ENCODE measurements at regions not wholly inside any gene's neighbourhood (a gene's known extent, or its start where the extent isn't known, plus 50 kb on each side); places are given as distances from the start of the nearest gene placed in this dataset.
A peak's percentile ranks its signal among the peaks of the same experiment; 100 is the strongest.
"Not testable (repeated sequence)": the region's sequence is repeated elsewhere in the genome, so short reads cannot be mapped to it uniquely, and the experiment has no call there.

GRCh38 chr3:20930034-20930433 is 744.0 kb upstream of the SGO1 start:
- ChIA-PET CTCF (no interaction called here), POLR2A (no interaction called here)
- ATAC-seq (no peak), DNase-seq (ENCODE audit: low read depth in 1 of 2, low spot score in 1 of 2) (no peak), FAIRE-seq (no peak)
- 3% methylated on average over 3 of the region's 3 CpGs for WGBS (ENCODE audit: missing lambda C conversion rate)
- no peak overlapping the region for H3K27ac ChIP-seq
- no peaks in the 10 kb centered on the region for H3K4me1 ChIP-seq
- no peak overlapping the region for H3K4me2 ChIP-seq
- no peak overlapping the region for H3K4me3 ChIP-seq
- 0 out of 5 replicates have a peak, but pooled peaks of 1 of the 2 experiments have one; percentile 4 for TF ChIP-seq RAD21 (conservative IDR thresholded peaks at IDR 0.05 in 1 of 2, IDR thresholded peaks at IDR 0.05 in 1 of 2)
- no peak for TF ChIP-seq FOSL2 (IDR thresholded peaks at IDR 0.05)
- TF ChIP-seq FOSL2 (CRISPR knock-in tag; IDR thresholded peaks at IDR 0.05) = no peak
- no peaks in the 10 kb centered on the region for H3K9me3 ChIP-seq

GRCh38 chr3:20924646-20925385 is 738.8 kb upstream of the SGO1 start:
- FAIRE-seq = no peak
- POLR2A ChIA-PET = no interaction called here
- CTCF ChIA-PET = no interaction called here
- Histone ChIP-seq H3K4me3 (no peak overlapping the region), H3K27ac (no peak overlapping the region), H3K4me1 (no peaks in the 10 kb centered on the region), H3K4me2 (no peak overlapping the region), H3K9me3 (no peaks in the 10 kb centered on the region; the same call in 2 of the 3 replicates)
- 3% methylated on average over 5 of the region's 5 CpGs for WGBS (ENCODE audit: missing lambda C conversion rate)
- no peak for ATAC-seq
- TF ChIP-seq MYC (IDR thresholded peaks at IDR 0.05; ENCODE audit: borderline replicate concordance, low read length) = no peak
- TF ChIP-seq, protein P1, sequence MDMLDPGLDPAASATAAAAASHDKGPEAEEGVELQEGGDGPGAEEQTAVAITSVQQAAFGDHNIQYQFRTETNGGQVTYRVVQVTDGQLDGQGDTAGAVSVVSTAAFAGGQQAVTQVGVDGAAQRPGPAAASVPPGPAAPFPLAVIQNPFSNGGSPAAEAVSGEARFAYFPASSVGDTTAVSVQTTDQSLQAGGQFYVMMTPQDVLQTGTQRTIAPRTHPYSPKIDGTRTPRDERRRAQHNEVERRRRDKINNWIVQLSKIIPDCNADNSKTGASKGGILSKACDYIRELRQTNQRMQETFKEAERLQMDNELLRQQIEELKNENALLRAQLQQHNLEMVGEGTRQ (IDR thresholded peaks at IDR 0.05) = no peak
- no peak for TF ChIP-seq POLR2AphosphoS2 (conservative IDR thresholded peaks at IDR 0.05; ENCODE audit: low read length)
- no peak for TF ChIP-seq TFCP2L1 (CRISPR knock-in tag; IDR thresholded peaks at IDR 0.05)
- no peak for TF ChIP-seq EP300 (IDR thresholded peaks at IDR 0.05)
- TF ChIP-seq EHMT2 (IDR thresholded peaks at IDR 0.05; ENCODE audit: low read depth) = no peak
- TF ChIP-seq, protein P2, sequence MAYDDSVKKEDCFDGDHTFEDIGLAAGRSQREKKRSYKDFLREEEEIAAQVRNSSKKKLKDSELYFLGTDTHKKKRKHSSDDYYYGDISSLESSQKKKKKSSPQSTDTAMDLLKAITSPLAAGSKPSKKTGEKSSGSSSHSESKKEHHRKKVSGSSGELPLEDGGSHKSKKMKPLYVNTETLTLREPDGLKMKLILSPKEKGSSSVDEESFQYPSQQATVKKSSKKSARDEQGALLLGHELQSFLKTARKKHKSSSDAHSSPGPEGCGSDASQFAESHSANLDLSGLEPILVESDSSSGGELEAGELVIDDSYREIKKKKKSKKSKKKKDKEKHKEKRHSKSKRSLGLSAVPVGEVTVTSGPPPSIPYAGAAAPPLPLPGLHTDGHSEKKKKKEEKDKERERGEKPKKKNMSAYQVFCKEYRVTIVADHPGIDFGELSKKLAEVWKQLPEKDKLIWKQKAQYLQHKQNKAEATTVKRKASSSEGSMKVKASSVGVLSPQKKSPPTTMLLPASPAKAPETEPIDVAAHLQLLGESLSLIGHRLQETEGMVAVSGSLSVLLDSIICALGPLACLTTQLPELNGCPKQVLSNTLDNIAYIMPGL (CRISPR knock-in tag; IDR thresholded peaks at IDR 0.05; ENCODE audit: borderline replicate concordance) = no peak
- TF ChIP-seq FOXS1 (CRISPR knock-in tag; IDR thresholded peaks at IDR 0.05) = no peak
- TF ChIP-seq RAD21 (conservative IDR thresholded peaks at IDR 0.05 in 1 of 2, IDR thresholded peaks at IDR 0.05 in 1 of 2) = no peak
- TF ChIP-seq PHF8 (IDR thresholded peaks at IDR 0.05; ENCODE audit: borderline replicate concordance, low read depth) = no peak
- TF ChIP-seq ATOH8 (CRISPR knock-in tag; IDR thresholded peaks at IDR 0.05; ENCODE audit: low read depth) = no peak
- no peak for TF ChIP-seq EHF (CRISPR knock-in tag; IDR thresholded peaks at IDR 0.05)
- DNase-seq (ENCODE audit: low read depth in 1 of 2, low spot score in 1 of 2) = no peak

GRCh38 chr3:20921112-20921511 is 735.1 kb upstream of the SGO1 start:
- ATAC-seq, POLR2A ChIA-PET, CTCF ChIA-PET: not testable (repeated sequence)

DNA sequence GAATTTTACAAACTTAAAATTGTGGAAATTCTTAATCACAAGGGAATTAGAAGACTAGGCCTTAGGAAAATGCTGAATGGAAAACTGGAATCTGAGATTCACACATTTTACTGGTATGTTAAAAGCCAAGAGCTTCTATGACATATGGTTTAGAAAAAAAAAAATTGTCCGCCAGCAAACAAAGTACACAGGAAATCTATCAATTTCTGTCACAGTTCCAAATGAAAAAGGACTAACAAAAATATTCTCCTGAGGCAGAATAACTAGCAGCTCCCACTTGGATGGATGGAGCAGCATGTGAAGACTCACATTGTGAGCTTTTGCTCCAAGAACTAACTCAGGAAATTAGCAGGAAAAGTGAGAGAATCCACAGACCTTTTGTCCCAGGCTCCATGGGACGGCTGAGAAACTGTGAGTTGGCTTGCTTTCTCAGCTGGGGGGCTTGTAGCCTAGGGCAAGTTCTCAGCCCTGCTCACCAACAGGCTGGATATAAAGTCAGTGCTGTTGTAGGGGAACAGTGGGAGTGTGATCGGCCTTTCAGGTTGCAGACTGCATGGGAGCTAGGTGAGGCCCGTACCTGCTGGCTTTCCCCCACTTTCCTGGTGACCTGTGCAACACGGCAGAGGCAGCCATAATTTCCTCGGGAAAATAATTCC is 731.1 kb upstream of the SGO1 start:
- CTCF ChIA-PET = no interaction called here
- POLR2A ChIA-PET = no interaction called here
- ATAC-seq (no peak), DNase-seq (ENCODE audit: low read depth in 1 of 2, low spot score in 1 of 2) (no peak), FAIRE-seq (no peak)
- no peak overlapping the region for H3K4me3 ChIP-seq
- no peak for TF ChIP-seq HDAC2 (IDR thresholded peaks at IDR 0.05)
- TF ChIP-seq CTCF (IDR thresholded peaks at IDR 0.05) = no peak
- TF ChIP-seq RCOR1 (IDR thresholded peaks at IDR 0.05; ENCODE audit: low read depth, low read length) = no peak
- TF ChIP-seq, protein P2 (CRISPR knock-in tag; IDR thresholded peaks at IDR 0.05; ENCODE audit: borderline replicate concordance) = no peak
- no peak for TF ChIP-seq ESRRA (IDR thresholded peaks at IDR 0.05; ENCODE audit: borderline replicate concordance, low read length)
- no peak for TF ChIP-seq ATOH8 (CRISPR knock-in tag; IDR thresholded peaks at IDR 0.05; ENCODE audit: low read depth)
- no peak for TF ChIP-seq CHD2 (IDR thresholded peaks at IDR 0.05; ENCODE audit: low read length, partially characterized antibody)
- no peak for TF ChIP-seq NFE2L2 (conservative IDR thresholded peaks at IDR 0.05; ENCODE audit: low read length)
- WGBS (ENCODE audit: missing lambda C conversion rate) = 17% methylated on average over 4 of the region's 6 CpGs
- H3K9me3 ChIP-seq = no peaks in the 10 kb centered on the region; the same call in 2 of the 3 replicates
- H3K4me2 ChIP-seq = no peak overlapping the region
- H3K27ac ChIP-seq = no peak overlapping the region
- H3K4me1 ChIP-seq = no peaks in the 10 kb centered on the region

More at GRCh38 chr3:20921112-20921511, 735.1 kb upstream of the SGO1 start:
- H3K4me2 ChIP-seq; DNase-seq (ENCODE audit: low read depth in 1 of 2, low spot score in 1 of 2); H3K4me1 ChIP-seq; FAIRE-seq; H3K9me3 ChIP-seq; H3K4me3 ChIP-seq; H3K27ac ChIP-seq: not testable (repeated sequence)
- WGBS (ENCODE audit: missing lambda C conversion rate) = 11% methylated on average over 5 of the region's 5 CpGs

Data from A549 (cell line).